ENCODE measurements at regions not wholly inside any gene's neighbourhood (a gene's known extent, or its start where the extent isn't known, plus 50 kb on each side); places are given as distances from the start of the nearest gene placed in this dataset.

GRCh38 chr20:2203436-2203835, 92.4 kb upstream of the TGM3 start:
- TF ChIP-seq ZBTB44 (CRISPR knock-in tag; IDR thresholded peaks at IDR 0.05) (no peak), TAF1 (CRISPR knock-in tag; IDR thresholded peaks at IDR 0.05) (no peak), HIVEP1 (CRISPR knock-in tag; IDR thresholded peaks at IDR 0.05) (no peak), ZNF484 (CRISPR knock-in tag; IDR thresholded peaks at IDR 0.05; ENCODE audit: borderline replicate concordance, low read depth) (no peak), KLF6 (CRISPR knock-in tag; IDR thresholded peaks at IDR 0.05) (no peak), SIN3A (IDR thresholded peaks at IDR 0.05; ENCODE audit: borderline replicate concordance, low read depth, low read length) (no peak), CBFB (CRISPR knock-in tag; IDR thresholded peaks at IDR 0.05) (no peak), CTCF (CRISPR knock-in tag; IDR thresholded peaks at IDR 0.05) (no peak), SMC3 (IDR thresholded peaks at IDR 0.05; ENCODE audit: low read length) (no peak), NR2C2 (CRISPR knock-in tag; IDR thresholded peaks at IDR 0.05; ENCODE audit: borderline replicate concordance) (no peak), JUND (CRISPR knock-in tag; IDR thresholded peaks at IDR 0.05) (no peak), NR1H2 (CRISPR knock-in tag; IDR thresholded peaks at IDR 0.05; ENCODE audit: borderline replicate concordance, low read depth) (no peak), EP300 (IDR thresholded peaks at IDR 0.05; ENCODE audit: low read depth in 2 of 2, low read length in 2 of 2) (no peak), EP300 (CRISPR knock-in tag; IDR thresholded peaks at IDR 0.05; ENCODE audit: borderline replicate concordance) (no peak), ZNF225 (CRISPR knock-in tag; IDR thresholded peaks at IDR 0.05) (no peak)

Measured in HepG2 (cell line).